WTC11 (cell line): ENCODE measurements at regions not wholly inside any gene's neighbourhood (a gene's known extent, or its start where the extent isn't known, plus 50 kb on each side); places are given as distances from the start of the nearest gene placed in this dataset.

Experiments
- ATAC-seq: fragments of 200-7000 bp; cut with Tn5 transposase; 2 replicates; pipeline ENCODE4 v1.10.0; 2021; ENCODE audit warnings: mild to moderate bottlenecking, moderate library complexity
- CTCF ChIA-PET: fragments of 300-600 bp; sonication (Branson Sonifier 250); formaldehyde crosslinking; loops from one replicate; lab custom pipeline; 2021; ENCODE audit warnings: antibody characterized with exemption; lab: Charles Lee
- POLR2A ChIA-PET: fragments of 350-600 bp; sonication (Branson Sonifier 250); formaldehyde crosslinking; loops from one replicate; lab custom pipeline; 2021; ENCODE audit warnings: antibody characterized with exemption; lab: Charles Lee
- DNase-seq: peaks from one replicate; pipeline ENCODE4 v3.0.0; 2021; ENCODE audit warnings: low spot score
- H3K27ac Mint-ChIP-seq: 2 replicates; pipeline ENCODE4 v1.8.0; 2021; ENCODE audit warnings: mixed read lengths
- H3K27me3 Mint-ChIP-seq: 2 replicates; pipeline ENCODE4 v1.8.0; 2021; ENCODE audit warnings: low read depth, mild to moderate bottlenecking, moderate library complexity, mixed read lengths
- H3K36me3 Mint-ChIP-seq: 2 replicates; pipeline ENCODE4 v1.8.0; 2021; ENCODE audit warnings: mixed read lengths
- H3K4me1 Mint-ChIP-seq: 2 replicates; pipeline ENCODE4 v1.8.0; 2022; ENCODE audit warnings: mixed read lengths
- H3K4me3 Mint-ChIP-seq: 2 replicates; pipeline ENCODE4 v1.8.0; 2021; ENCODE audit warnings: mild to moderate bottlenecking, moderate library complexity, mixed read lengths
- H3K9me3 Mint-ChIP-seq: 2 replicates; pipeline ENCODE4 v1.8.0; 2021; ENCODE audit warnings: mixed read lengths
- CBFB ChIP-seq: sonication (generic); formaldehyde crosslinking; IDR thresholded peaks from 2 replicates; pipeline ENCODE4 v1.8.1; 2022; ENCODE audit warnings: mild to moderate bottlenecking, low read depth, missing genetic modification reagents
- CREB1 ChIP-seq: sonication (generic); formaldehyde crosslinking; IDR thresholded peaks from 2 replicates; pipeline ENCODE4 v1.8.0; 2023; ENCODE audit warnings: mild to moderate bottlenecking, missing genetic modification reagents
- CREM ChIP-seq: sonication (generic); formaldehyde crosslinking; IDR thresholded peaks from 2 replicates; pipeline ENCODE4 v1.8.1; 2022; ENCODE audit warnings: mild to moderate bottlenecking, missing genetic modification reagents, moderate library complexity
- MYBL2 ChIP-seq: sonication (generic); formaldehyde crosslinking; IDR thresholded peaks from 2 replicates; pipeline ENCODE4 v1.8.1; 2023; ENCODE audit warnings: mild to moderate bottlenecking, moderate library complexity, missing genetic modification reagents
- ZNF232 ChIP-seq: sonication (generic); formaldehyde crosslinking; IDR thresholded peaks from 2 replicates; pipeline ENCODE4 v1.8.0; 2022; ENCODE audit warnings: mild to moderate bottlenecking, missing genetic modification reagents
- ZNF416 ChIP-seq: fragments of 250-450 bp; sonication (Bioruptor Pico); IDR thresholded peaks from 2 replicates; pipeline ENCODE4 v1.9.0; 2021; ENCODE audit warnings: mild to moderate bottlenecking, inconsistent platforms
- TF ChIP-seq, protein P1 (sequence below): sonication (generic); formaldehyde crosslinking; conservative IDR thresholded peaks from 2 replicates; pipeline ENCODE4 v1.8.1; 2023; ENCODE audit warnings: mild to moderate bottlenecking, low read depth, missing genetic modification reagents, moderate library complexity
- TF ChIP-seq, protein P2 (sequence below): sonication (generic); formaldehyde crosslinking; IDR thresholded peaks from 2 replicates; pipeline ENCODE4 v1.8.1; 2022; ENCODE audit warnings: low read depth, missing genetic modification reagents, borderline replicate concordance
- TF ChIP-seq, protein P3 (sequence below): sonication (generic); formaldehyde crosslinking; conservative IDR thresholded peaks from 2 replicates; pipeline ENCODE4 v1.8.1; 2022; ENCODE audit warnings: mild to moderate bottlenecking, missing genetic modification reagents
- TF ChIP-seq, protein P4 (sequence below): fragments of 200-600 bp; IDR thresholded peaks from 2 replicates; pipeline ENCODE4 v1.8.0; 2022; ENCODE audit warnings: antibody characterized with exemption
- TF ChIP-seq, protein P5 (sequence below): sonication (generic); formaldehyde crosslinking; IDR thresholded peaks from 2 replicates; pipeline ENCODE4 v1.8.1; 2023; ENCODE audit warnings: mild to moderate bottlenecking, missing genetic modification reagents, borderline replicate concordance
- TF ChIP-seq, protein P6 (sequence below): sonication (generic); formaldehyde crosslinking; IDR thresholded peaks from 2 replicates; pipeline ENCODE4 v1.8.0; 2023; ENCODE audit warnings: missing genetic modification reagents

DNA sequence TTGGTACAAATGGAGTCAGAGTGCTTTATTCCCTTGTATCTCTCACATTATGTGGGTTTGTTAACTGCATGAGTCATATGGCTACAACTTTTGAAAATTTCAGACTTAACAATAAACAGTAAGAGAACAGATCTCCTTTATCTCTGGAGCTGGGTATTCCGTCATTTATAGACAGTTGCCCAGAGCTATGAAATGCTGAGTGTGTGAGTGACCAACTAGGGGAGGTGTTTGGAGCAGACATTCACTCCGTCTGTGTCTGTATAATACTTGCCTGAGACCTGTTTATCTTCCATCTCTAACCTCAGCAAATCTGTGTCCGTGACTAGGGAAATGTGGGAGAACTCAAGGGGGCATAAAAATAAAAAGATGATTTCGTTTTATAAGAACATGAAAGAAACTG, 279.9 kb upstream of the FAR2 start (continued):
- TF ChIP-seq, protein P1, sequence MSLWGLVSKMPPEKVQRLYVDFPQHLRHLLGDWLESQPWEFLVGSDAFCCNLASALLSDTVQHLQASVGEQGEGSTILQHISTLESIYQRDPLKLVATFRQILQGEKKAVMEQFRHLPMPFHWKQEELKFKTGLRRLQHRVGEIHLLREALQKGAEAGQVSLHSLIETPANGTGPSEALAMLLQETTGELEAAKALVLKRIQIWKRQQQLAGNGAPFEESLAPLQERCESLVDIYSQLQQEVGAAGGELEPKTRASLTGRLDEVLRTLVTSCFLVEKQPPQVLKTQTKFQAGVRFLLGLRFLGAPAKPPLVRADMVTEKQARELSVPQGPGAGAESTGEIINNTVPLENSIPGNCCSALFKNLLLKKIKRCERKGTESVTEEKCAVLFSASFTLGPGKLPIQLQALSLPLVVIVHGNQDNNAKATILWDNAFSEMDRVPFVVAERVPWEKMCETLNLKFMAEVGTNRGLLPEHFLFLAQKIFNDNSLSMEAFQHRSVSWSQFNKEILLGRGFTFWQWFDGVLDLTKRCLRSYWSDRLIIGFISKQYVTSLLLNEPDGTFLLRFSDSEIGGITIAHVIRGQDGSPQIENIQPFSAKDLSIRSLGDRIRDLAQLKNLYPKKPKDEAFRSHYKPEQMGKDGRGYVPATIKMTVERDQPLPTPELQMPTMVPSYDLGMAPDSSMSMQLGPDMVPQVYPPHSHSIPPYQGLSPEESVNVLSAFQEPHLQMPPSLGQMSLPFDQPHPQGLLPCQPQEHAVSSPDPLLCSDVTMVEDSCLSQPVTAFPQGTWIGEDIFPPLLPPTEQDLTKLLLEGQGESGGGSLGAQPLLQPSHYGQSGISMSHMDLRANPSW (CRISPR knock-in tag) = no peak
- TF ChIP-seq CREM = no peak
- TF ChIP-seq, protein P2, sequence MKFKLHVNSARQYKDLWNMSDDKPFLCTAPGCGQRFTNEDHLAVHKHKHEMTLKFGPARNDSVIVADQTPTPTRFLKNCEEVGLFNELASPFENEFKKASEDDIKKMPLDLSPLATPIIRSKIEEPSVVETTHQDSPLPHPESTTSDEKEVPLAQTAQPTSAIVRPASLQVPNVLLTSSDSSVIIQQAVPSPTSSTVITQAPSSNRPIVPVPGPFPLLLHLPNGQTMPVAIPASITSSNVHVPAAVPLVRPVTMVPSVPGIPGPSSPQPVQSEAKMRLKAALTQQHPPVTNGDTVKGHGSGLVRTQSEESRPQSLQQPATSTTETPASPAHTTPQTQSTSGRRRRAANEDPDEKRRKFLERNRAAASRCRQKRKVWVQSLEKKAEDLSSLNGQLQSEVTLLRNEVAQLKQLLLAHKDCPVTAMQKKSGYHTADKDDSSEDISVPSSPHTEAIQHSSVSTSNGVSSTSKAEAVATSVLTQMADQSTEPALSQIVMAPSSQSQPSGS (CRISPR knock-in tag) = no peak
- TF ChIP-seq, all 79 proteins: peak for 0

DNA sequence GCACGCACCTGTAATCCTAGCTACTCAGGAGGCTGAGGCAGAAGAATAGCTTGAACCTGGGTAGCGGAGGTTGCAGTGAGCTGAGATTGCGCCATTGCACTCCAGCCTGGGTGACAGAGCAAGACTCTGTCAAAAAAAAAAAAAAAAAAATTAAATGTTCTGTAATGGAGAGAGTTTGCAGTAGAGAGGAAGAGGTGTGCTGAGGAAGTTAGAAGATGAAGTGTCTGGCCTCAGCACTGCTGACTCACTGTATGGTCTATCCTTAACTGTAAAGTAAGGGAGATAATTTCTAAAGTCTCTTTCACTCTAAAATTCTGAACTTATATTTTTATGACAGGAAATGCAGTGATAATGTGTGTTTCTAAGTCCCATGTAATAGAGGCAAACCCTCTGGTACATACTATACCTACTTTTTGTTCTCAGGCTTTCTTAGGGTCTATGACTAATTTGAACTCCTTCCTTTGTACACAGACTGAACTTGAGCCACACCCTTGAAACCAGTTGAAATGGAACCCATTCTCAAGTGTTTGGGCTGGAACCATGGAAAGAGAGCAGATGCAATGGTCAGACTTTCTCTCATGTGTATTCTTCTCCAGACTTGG, 278.1 kb upstream of the FAR2 start:
- DNase-seq = no peak
- no peak for ATAC-seq
- peaks cover 20% of the 10 kb centered on the region for H3K27me3 Mint-ChIP-seq
- TF ChIP-seq MYBL2 (CRISPR knock-in tag) = no peak
- TF ChIP-seq, protein P3, sequence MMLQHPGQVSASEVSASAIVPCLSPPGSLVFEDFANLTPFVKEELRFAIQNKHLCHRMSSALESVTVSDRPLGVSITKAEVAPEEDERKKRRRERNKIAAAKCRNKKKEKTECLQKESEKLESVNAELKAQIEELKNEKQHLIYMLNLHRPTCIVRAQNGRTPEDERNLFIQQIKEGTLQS (CRISPR knock-in tag) = no peak
- TF ChIP-seq, protein P4, sequence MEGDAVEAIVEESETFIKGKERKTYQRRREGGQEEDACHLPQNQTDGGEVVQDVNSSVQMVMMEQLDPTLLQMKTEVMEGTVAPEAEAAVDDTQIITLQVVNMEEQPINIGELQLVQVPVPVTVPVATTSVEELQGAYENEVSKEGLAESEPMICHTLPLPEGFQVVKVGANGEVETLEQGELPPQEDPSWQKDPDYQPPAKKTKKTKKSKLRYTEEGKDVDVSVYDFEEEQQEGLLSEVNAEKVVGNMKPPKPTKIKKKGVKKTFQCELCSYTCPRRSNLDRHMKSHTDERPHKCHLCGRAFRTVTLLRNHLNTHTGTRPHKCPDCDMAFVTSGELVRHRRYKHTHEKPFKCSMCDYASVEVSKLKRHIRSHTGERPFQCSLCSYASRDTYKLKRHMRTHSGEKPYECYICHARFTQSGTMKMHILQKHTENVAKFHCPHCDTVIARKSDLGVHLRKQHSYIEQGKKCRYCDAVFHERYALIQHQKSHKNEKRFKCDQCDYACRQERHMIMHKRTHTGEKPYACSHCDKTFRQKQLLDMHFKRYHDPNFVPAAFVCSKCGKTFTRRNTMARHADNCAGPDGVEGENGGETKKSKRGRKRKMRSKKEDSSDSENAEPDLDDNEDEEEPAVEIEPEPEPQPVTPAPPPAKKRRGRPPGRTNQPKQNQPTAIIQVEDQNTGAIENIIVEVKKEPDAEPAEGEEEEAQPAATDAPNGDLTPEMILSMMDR = no peak
- TF ChIP-seq ZNF416 = no peak
- TF ChIP-seq, protein P5, sequence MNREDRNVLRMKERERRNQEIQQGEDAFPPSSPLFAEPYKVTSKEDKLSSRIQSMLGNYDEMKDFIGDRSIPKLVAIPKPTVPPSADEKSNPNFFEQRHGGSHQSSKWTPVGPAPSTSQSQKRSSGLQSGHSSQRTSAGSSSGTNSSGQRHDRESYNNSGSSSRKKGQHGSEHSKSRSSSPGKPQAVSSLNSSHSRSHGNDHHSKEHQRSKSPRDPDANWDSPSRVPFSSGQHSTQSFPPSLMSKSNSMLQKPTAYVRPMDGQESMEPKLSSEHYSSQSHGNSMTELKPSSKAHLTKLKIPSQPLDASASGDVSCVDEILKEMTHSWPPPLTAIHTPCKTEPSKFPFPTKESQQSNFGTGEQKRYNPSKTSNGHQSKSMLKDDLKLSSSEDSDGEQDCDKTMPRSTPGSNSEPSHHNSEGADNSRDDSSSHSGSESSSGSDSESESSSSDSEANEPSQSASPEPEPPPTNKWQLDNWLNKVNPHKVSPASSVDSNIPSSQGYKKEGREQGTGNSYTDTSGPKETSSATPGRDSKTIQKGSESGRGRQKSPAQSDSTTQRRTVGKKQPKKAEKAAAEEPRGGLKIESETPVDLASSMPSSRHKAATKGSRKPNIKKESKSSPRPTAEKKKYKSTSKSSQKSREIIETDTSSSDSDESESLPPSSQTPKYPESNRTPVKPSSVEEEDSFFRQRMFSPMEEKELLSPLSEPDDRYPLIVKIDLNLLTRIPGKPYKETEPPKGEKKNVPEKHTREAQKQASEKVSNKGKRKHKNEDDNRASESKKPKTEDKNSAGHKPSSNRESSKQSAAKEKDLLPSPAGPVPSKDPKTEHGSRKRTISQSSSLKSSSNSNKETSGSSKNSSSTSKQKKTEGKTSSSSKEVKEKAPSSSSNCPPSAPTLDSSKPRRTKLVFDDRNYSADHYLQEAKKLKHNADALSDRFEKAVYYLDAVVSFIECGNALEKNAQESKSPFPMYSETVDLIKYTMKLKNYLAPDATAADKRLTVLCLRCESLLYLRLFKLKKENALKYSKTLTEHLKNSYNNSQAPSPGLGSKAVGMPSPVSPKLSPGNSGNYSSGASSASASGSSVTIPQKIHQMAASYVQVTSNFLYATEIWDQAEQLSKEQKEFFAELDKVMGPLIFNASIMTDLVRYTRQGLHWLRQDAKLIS (CRISPR knock-in tag) = no peak
- H3K36me3 Mint-ChIP-seq = no peaks in the 10 kb centered on the region
- peaks cover 38% of the 10 kb centered on the region for H3K4me1 Mint-ChIP-seq
- no peak overlapping the region for H3K27ac Mint-ChIP-seq
- no peaks in the 10 kb centered on the region for H3K9me3 Mint-ChIP-seq
- no peak overlapping the region for H3K4me3 Mint-ChIP-seq
- ChIA-PET CTCF (no interaction called here), POLR2A (no interaction called here)

DNA sequence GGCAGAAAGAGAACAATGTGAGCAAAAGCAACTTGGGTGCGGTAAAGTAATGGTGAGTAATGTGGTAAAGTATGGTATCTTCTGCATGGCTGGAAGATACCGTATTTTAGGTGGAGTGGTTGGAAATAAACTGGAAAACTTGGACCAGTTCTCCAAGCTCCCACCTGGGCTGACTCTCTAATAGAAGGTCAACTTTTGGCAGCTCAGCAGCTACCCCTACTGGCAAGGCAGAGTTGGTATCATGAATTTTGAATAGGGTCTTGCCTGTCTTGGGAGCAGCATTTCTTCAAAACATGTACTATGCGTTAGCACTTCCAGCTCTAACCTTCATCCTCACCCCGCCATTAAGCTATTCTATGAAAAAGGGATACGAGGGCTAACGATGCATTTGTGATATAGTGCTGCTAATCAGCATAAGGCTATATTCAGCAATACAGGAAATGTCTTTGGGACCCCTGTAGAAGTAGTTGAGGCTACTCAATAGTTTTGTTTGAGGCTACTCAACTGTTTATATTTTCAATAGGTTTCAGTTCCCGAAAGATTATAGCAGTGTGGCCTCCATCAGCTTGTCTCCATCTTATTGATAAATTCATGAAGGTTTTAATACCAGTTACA, 276.3 kb upstream of the FAR2 start:
- H3K4me1 Mint-ChIP-seq = peaks cover 25% of the 10 kb centered on the region
- ChIA-PET POLR2A (no interaction called here), CTCF (interaction anchor here (0.6 to 1.5 kb wide), 15 partner anchors 8 to 932 kb away, joined by 3 to 5 read pairs (median 3); no protein-coding TSS in a partner anchor)
- H3K4me3 Mint-ChIP-seq = no peak overlapping the region
- ATAC-seq (peak; percentile 87), DNase-seq (peak; percentile 76)
- H3K36me3 Mint-ChIP-seq = no peaks in the 10 kb centered on the region
- no peaks in the 10 kb centered on the region for H3K9me3 Mint-ChIP-seq
- H3K27ac Mint-ChIP-seq = no peak overlapping the region
- peaks cover 11% of the 10 kb centered on the region for H3K27me3 Mint-ChIP-seq
- TF ChIP-seq, protein P4 = peak; percentile 88
- TF ChIP-seq CBFB (CRISPR knock-in tag) (no peak), CREB1 (no peak), ZNF232 (CRISPR knock-in tag) (no peak)
- TF ChIP-seq, protein P6, sequence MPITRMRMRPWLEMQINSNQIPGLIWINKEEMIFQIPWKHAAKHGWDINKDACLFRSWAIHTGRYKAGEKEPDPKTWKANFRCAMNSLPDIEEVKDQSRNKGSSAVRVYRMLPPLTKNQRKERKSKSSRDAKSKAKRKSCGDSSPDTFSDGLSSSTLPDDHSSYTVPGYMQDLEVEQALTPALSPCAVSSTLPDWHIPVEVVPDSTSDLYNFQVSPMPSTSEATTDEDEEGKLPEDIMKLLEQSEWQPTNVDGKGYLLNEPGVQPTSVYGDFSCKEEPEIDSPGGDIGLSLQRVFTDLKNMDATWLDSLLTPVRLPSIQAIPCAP (CRISPR knock-in tag) = no peak
